ENCODE measurements at regions not wholly inside any gene's neighbourhood (a gene's known extent, or its start where the extent isn't known, plus 50 kb on each side); places are given as distances from the start of the nearest gene placed in this dataset.

DNA sequence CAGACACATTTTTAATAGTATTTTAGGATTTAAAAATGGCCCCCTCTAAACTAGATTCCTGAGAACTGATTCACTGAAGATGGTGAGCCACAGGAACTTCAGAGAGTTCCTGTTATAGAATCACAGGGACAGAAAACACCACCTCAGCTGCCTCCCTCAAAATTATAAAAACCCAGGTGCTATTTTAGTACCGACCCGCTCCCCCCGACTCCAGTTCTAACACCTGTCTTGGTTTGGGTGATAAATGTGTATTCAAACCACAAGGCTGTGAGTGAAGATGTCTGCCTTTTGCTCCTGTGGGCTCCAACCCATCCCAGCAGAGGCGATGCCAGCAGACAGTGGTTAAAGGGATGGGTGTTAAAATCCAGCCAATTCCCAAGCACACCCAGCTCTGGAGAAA is 127.4 kb upstream of the LY86 start:
- POLR2A ChIA-PET: no interaction called here
- no peak for DNase-seq (ENCODE audit: extremely low spot score)
- CTCF ChIA-PET: interaction anchor here (1.4 kb wide), 1 partner anchor 22 kb away, joined by 4 read pairs; no protein-coding TSS in a partner anchor
- TF ChIP-seq, protein P1, sequence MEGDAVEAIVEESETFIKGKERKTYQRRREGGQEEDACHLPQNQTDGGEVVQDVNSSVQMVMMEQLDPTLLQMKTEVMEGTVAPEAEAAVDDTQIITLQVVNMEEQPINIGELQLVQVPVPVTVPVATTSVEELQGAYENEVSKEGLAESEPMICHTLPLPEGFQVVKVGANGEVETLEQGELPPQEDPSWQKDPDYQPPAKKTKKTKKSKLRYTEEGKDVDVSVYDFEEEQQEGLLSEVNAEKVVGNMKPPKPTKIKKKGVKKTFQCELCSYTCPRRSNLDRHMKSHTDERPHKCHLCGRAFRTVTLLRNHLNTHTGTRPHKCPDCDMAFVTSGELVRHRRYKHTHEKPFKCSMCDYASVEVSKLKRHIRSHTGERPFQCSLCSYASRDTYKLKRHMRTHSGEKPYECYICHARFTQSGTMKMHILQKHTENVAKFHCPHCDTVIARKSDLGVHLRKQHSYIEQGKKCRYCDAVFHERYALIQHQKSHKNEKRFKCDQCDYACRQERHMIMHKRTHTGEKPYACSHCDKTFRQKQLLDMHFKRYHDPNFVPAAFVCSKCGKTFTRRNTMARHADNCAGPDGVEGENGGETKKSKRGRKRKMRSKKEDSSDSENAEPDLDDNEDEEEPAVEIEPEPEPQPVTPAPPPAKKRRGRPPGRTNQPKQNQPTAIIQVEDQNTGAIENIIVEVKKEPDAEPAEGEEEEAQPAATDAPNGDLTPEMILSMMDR (IDR thresholded peaks at IDR 0.05; ENCODE audit: control extremely low read depth, extremely low read depth, low read depth, missing control alignments): no peak

DNA sequence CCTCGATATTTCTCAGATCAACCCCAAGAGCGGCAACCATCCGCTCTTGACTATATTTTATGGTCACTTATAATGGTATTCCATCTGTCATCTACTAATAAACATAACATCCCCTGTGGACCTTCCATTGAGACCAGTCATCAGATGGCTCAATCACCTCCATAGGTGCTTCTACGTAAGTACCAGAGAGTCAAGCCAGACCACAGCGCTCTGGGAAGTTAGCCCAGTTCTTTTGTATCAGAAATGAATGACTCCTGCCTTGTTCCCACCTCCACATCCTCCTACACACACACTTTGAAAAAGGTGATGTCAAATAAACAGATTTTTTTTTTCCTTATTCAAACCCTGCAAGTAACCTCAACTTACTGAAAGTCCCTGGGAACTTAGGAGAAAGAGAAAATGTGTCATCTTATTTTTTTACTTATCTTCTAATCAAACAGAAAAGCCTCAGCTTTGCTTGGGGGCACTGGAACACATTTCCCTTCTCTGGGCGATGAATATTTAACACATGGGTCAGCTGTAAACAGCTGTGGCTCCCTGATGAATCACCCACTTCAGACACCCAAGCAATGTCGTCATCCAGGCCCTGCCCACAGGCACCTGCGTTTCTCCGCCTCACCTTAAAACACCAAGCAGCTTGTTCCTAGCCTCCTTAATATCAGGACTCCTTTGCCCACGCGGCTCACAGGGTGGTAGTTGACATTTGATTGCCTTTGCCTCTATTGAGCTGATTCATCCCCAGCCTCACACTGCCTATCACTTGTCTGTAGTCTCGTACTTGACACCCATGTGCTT is 121.4 kb upstream of the LY86 start:
- ChIA-PET CTCF (no interaction called here), POLR2A (interaction anchor here (0.6 kb wide), 1 partner anchor 146 kb away, joined by 3 read pairs; no protein-coding TSS in a partner anchor)
- TF ChIP-seq, protein P1 (IDR thresholded peaks at IDR 0.05; ENCODE audit: control extremely low read depth, extremely low read depth, low read depth, missing control alignments): no peak
- no peak for DNase-seq (ENCODE audit: extremely low spot score)

DNA sequence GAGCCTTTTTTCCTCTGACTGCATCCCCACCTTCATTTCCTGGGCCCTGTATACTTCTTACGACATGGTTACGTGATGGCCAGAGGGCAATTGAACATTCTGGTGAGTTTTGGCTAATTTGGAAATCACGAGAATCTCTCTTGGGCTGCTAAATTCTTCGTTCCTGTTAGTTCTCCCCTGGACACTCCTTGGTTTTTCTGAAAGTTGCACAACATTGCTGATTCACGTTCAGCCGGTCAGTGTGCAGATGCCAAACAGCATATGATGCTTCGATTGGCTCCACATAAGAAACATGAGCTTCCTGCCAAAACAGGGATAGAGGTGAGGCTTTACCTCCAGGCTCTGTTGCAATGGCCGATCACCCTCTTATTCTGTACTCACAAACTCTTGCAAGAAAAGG is 119.4 kb upstream of the LY86 start:
- POLR2A ChIA-PET: no interaction called here
- DNase-seq (ENCODE audit: extremely low spot score): no peak
- TF ChIP-seq, protein P1 (IDR thresholded peaks at IDR 0.05; ENCODE audit: control extremely low read depth, extremely low read depth, low read depth, missing control alignments): no peak
- CTCF ChIA-PET: no interaction called here

DNA sequence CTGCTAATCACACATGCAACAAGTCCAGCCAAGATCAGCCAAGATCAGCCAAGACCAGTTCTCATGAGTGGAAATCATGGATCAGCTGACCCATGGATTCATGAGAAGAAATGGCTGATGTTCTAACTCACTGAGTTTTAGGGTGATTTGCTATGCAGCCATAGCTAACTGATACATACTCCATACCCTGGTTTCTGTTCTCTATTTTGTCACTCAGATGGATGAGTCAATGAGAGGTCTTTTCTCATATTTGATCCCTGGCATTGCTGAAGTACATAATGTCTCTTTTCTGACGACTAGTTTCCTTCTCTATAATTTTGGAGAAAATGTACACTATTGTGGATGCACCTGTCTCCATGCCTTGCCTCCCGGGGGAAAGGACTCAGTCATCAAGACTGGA is 118.4 kb upstream of the LY86 start:
- ChIA-PET POLR2A (no interaction called here), CTCF (interaction anchor here (0.7 kb wide), 1 partner anchor 77 kb away, joined by 3 read pairs; no protein-coding TSS in a partner anchor)
- TF ChIP-seq, protein P1 (IDR thresholded peaks at IDR 0.05; ENCODE audit: control extremely low read depth, extremely low read depth, low read depth, missing control alignments): no peak
- DNase-seq (ENCODE audit: extremely low spot score): no peak

DNA sequence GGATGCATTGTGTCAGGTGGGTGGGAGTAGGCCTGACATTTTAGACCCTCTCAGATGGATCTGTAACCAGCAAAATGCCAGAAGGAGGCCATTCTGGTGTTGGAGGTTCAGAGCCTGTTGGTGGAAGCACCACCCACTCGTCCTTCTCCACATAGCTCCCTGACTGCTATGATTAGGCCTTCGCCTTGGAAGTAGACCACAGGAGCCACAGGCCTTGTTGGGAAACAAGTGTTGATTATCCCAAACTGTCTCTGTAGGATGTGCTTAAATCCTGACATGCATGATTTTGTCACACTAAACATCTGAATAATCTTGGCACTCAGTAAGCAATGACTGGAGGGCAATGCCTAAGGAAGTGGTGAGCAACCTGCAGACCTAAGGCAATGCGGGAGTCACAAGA is 117.2 kb upstream of the LY86 start:
- ChIA-PET CTCF (no interaction called here), POLR2A (no interaction called here)
- TF ChIP-seq, protein P1 (IDR thresholded peaks at IDR 0.05; ENCODE audit: control extremely low read depth, extremely low read depth, low read depth, missing control alignments): no peak
- no peak for DNase-seq (ENCODE audit: extremely low spot score)

DNA sequence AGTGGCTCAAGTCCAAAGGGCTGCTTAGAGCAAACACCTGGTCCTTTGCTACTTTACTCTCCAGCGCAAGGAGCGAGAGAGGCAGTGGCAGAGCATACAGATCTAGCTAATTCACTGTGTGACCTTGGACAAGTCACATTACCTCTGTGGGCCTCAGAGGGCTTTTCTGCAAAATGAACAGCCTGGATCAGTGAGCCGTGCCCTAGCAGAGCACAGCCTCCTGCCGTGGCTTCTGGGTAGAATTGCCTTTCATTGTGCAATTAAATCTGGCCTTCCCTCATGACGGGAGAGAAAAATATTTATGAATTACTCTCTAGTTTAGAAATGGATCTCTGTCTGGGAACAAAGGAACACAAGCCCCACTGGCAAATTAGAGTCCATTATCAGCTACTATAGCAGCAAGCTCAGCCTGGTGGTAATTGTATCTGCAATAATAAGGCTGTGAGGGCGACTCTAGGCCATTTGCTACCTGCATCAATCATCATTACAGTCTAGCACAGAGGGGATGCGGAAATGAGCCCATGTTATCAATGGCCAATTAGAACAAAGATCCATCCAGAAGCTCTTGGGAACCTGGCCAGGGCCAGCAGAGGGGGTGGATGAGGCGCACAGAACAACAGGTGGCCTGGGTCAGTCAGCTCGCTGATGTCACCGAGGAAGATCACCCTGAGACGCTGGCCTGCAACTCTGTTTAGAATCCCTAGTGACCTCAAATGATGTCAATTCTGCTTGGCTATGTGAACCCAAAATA is 114.2 kb upstream of the LY86 start:
- TF ChIP-seq, protein P1 (IDR thresholded peaks at IDR 0.05; ENCODE audit: control extremely low read depth, extremely low read depth, low read depth, missing control alignments): no peak
- DNase-seq (ENCODE audit: extremely low spot score): no peak
- ChIA-PET POLR2A (no interaction called here), CTCF (interaction anchor here (0.9 to 1.5 kb wide), 3 partner anchors 9 to 23 kb away, joined by 3 to 4 read pairs (median 3); no protein-coding TSS in a partner anchor)
